ENCODE measurements at regions not wholly inside any gene's neighbourhood (a gene's known extent, or its start where the extent isn't known, plus 50 kb on each side); places are given as distances from the start of the nearest gene placed in this dataset.

DNA sequence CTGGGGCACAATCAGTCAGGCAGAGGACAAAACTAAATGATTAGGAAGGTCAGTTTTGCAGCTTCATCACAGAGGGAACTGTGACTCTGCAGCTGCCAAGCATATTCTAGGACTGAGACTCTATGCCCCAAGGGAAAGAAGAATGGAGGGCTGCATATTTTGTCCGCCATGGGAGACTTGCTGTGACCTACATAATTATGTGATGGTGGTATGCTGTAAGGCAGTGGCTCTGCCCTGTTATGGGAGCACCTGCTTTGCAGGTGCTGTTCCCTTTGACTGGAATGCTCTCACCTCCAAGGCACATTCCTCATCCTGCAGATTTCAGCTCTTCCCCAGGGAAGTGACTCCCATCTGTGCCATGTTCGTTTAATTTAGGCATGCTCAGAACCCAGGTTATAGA, 261.9 kb upstream of the EPHA4 start:
- Histone ChIP-seq H3K9me3 (ENCODE audit: low read depth, low read length, poor library complexity, severe bottlenecking) (no peaks in the 10 kb centered on the region), H3K36me3 (ENCODE audit: insufficient read depth, low read length, poor library complexity, severe bottlenecking) (no peaks in the 10 kb centered on the region), H3K4me3 (ENCODE audit: low read depth, low read length, poor library complexity, severe bottlenecking) (no peak overlapping the region), H3K27ac (ENCODE audit: low read depth, low read length, poor library complexity, severe bottlenecking) (no peak overlapping the region), H3K27me3 (replicated peaks; ENCODE audit: insufficient read depth, low read depth, low read length, poor library complexity) (peaks cover 5% of the 10 kb centered on the region), H3K4me1 (ENCODE audit: insufficient read depth, low read length, poor library complexity, severe bottlenecking) (no peaks in the 10 kb centered on the region)
- POLR2A ChIA-PET (ENCODE audit: low non-redundant PET) = no interaction called here
- DNase-seq (ENCODE audit: low spot score) = no peak
- intact Hi-C loops (cut with micrococcal nuclease; ENCODE audit: unreplicated experiment) = no loop called here
- TF ChIP-seq, protein P1, sequence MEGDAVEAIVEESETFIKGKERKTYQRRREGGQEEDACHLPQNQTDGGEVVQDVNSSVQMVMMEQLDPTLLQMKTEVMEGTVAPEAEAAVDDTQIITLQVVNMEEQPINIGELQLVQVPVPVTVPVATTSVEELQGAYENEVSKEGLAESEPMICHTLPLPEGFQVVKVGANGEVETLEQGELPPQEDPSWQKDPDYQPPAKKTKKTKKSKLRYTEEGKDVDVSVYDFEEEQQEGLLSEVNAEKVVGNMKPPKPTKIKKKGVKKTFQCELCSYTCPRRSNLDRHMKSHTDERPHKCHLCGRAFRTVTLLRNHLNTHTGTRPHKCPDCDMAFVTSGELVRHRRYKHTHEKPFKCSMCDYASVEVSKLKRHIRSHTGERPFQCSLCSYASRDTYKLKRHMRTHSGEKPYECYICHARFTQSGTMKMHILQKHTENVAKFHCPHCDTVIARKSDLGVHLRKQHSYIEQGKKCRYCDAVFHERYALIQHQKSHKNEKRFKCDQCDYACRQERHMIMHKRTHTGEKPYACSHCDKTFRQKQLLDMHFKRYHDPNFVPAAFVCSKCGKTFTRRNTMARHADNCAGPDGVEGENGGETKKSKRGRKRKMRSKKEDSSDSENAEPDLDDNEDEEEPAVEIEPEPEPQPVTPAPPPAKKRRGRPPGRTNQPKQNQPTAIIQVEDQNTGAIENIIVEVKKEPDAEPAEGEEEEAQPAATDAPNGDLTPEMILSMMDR (conservative IDR thresholded peaks at IDR 0.05; ENCODE audit: low read depth, low read length) = no peak
- no peak for TF ChIP-seq EZH2 (IDR thresholded peaks at IDR 0.05; ENCODE audit: borderline replicate concordance, low read depth, low read length, poor library complexity, severe bottlenecking)
- CTCF ChIA-PET = no interaction called here
- no TSS peak for BruUV-seq (replicated peaks)

DNA sequence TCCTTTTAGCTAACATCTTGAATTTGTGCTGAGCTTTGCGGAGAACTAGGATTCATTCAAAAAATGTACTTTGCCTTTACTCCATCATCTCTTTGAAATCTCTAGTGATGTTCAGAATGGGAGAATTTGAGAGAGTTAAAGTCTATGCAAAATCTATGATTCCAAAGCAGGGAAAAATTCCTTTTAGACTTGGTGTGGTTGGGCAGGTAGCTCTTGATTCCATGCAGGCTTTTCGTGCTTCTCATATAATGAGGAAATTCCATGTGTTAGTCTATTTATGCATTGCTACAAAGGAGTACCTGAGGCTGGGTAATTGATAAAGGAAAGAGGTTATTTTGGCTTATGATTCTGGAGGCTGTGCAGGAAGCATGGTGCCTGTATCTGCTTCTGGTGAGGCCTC, 258.9 kb upstream of the EPHA4 start:
- intact Hi-C loops (cut with micrococcal nuclease; ENCODE audit: unreplicated experiment) = no loop called here
- no peak overlapping the region for H3K4me3 ChIP-seq (ENCODE audit: low read depth, low read length, poor library complexity, severe bottlenecking)
- H3K27me3 ChIP-seq (replicated peaks; ENCODE audit: insufficient read depth, low read depth, low read length, poor library complexity) = no peaks in the 10 kb centered on the region
- no peaks in the 10 kb centered on the region for H3K36me3 ChIP-seq (ENCODE audit: insufficient read depth, low read length, poor library complexity, severe bottlenecking)
- BruUV-seq (replicated peaks) = no TSS peak
- CTCF ChIA-PET = no interaction called here
- POLR2A ChIA-PET (ENCODE audit: low non-redundant PET) = no interaction called here
- TF ChIP-seq, protein P1 (conservative IDR thresholded peaks at IDR 0.05; ENCODE audit: low read depth, low read length) = no peak
- no peak for TF ChIP-seq EZH2 (IDR thresholded peaks at IDR 0.05; ENCODE audit: borderline replicate concordance, low read depth, low read length, poor library complexity, severe bottlenecking)
- no peaks in the 10 kb centered on the region for H3K4me1 ChIP-seq (ENCODE audit: insufficient read depth, low read length, poor library complexity, severe bottlenecking)
- no peaks in the 10 kb centered on the region for H3K9me3 ChIP-seq (ENCODE audit: low read depth, low read length, poor library complexity, severe bottlenecking)
- H3K27ac ChIP-seq (ENCODE audit: low read depth, low read length, poor library complexity, severe bottlenecking) = no peak overlapping the region
- no peak for DNase-seq (ENCODE audit: low spot score)

DNA sequence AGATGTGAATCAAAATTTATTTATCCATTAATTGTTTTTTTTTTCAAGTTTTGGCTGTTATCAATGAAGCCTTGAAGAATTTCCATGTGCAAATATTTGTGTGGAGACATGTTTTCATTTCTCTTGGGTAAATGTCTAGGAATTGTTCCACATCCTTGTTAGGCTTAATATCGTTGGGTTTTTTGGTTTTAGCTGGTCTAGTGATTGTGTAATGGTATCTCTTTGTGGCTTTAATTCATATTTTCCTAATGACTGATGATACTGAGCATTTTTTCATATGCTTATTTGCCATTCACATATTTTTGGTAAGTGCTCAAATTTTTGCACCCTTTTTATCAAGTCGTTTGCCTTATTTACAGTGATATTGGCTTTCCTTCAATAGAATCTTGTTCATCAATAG, 250.3 kb upstream of the EPHA4 start:
- Histone ChIP-seq H3K27ac (ENCODE audit: low read depth, low read length, poor library complexity, severe bottlenecking) (no peak overlapping the region), H3K9me3 (ENCODE audit: low read depth, low read length, poor library complexity, severe bottlenecking) (no peaks in the 10 kb centered on the region), H3K36me3 (ENCODE audit: insufficient read depth, low read length, poor library complexity, severe bottlenecking) (no peaks in the 10 kb centered on the region), H3K4me3 (ENCODE audit: low read depth, low read length, poor library complexity, severe bottlenecking) (no peak overlapping the region), H3K4me1 (ENCODE audit: insufficient read depth, low read length, poor library complexity, severe bottlenecking) (no peaks in the 10 kb centered on the region), H3K27me3 (replicated peaks; ENCODE audit: insufficient read depth, low read depth, low read length, poor library complexity) (no peaks in the 10 kb centered on the region)
- BruUV-seq (replicated peaks) = no TSS peak
- POLR2A ChIA-PET (ENCODE audit: low non-redundant PET) = no interaction called here
- intact Hi-C loops (cut with micrococcal nuclease; ENCODE audit: unreplicated experiment) = no loop called here
- CTCF ChIA-PET = no interaction called here
- DNase-seq (ENCODE audit: low spot score) = no peak
- TF ChIP-seq, protein P1 (conservative IDR thresholded peaks at IDR 0.05; ENCODE audit: low read depth, low read length) = no peak
- no peak for TF ChIP-seq EZH2 (IDR thresholded peaks at IDR 0.05; ENCODE audit: borderline replicate concordance, low read depth, low read length, poor library complexity, severe bottlenecking)
